ENCODE measurements at regions not wholly inside any gene's neighbourhood (a gene's known extent, or its start where the extent isn't known, plus 50 kb on each side); places are given as distances from the start of the nearest gene placed in this dataset.

DNA sequence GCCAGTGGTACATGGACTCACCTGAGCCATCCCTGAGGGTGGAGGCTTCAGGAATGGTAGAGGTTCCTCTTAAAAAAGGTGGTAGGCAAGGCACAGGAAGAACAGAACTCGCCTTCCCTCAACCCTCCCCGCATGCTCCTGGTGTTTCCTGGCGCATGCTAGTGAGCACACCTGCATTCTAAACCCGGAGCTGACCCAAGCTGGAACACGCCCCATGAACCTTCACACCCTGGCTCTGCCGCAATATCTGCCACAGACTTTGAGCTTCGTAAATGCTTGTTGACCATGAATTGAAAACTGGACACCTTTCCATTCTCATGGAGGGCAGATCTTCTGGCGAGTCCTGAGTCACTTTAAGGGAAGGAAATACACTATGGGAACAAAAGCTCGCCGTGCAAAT lies 601.3 kb upstream of the RAB6C start:
- no peak for DNase-seq
- H3K36me3 ChIP-seq (replicated peaks), result no peaks in the 10 kb centered on the region
- no peak overlapping the region for H3K27ac ChIP-seq
- no peaks in the 10 kb centered on the region for H3K27me3 ChIP-seq (replicated peaks)
- TF ChIP-seq, protein P1, sequence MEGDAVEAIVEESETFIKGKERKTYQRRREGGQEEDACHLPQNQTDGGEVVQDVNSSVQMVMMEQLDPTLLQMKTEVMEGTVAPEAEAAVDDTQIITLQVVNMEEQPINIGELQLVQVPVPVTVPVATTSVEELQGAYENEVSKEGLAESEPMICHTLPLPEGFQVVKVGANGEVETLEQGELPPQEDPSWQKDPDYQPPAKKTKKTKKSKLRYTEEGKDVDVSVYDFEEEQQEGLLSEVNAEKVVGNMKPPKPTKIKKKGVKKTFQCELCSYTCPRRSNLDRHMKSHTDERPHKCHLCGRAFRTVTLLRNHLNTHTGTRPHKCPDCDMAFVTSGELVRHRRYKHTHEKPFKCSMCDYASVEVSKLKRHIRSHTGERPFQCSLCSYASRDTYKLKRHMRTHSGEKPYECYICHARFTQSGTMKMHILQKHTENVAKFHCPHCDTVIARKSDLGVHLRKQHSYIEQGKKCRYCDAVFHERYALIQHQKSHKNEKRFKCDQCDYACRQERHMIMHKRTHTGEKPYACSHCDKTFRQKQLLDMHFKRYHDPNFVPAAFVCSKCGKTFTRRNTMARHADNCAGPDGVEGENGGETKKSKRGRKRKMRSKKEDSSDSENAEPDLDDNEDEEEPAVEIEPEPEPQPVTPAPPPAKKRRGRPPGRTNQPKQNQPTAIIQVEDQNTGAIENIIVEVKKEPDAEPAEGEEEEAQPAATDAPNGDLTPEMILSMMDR (IDR thresholded peaks at IDR 0.05; ENCODE audit: low read depth, low read length, missing control alignments), result no peak
- in situ Hi-C loops (cut with HindIII; ENCODE audit: low pct_ligation_motif_present, low sequenced_read_pairs), result no loop called here
- H3K4me3 ChIP-seq (ENCODE audit: low read depth, low read length), result no peak overlapping the region

DNA sequence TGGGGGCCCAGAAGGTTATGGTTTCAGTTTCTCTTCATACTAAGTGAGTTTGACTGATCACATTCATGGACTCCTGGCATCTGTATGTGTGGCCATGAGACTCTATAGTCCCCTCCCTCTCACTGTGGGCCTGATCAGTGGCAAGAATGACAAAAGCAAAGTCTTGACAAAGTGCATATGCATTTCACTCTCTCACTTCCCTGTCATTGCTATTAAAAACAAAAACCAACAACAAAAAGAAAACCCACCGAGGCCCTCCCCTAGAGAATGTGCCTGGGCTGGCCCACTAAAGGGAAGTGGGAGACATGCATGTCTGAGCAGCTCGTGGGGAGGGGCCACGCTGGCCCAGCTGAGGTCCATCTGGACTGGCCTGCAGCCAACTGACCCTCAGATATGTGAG lies 600.1 kb upstream of the RAB6C start:
- DNase-seq, result no peak
- Histone ChIP-seq H3K27ac (no peak overlapping the region), H3K27me3 (replicated peaks) (no peaks in the 10 kb centered on the region), H3K36me3 (replicated peaks) (no peaks in the 10 kb centered on the region), H3K4me3 (ENCODE audit: low read depth, low read length) (no peak overlapping the region)
- in situ Hi-C loops (cut with HindIII; ENCODE audit: low pct_ligation_motif_present, low sequenced_read_pairs), result no loop called here
- TF ChIP-seq, protein P1 (IDR thresholded peaks at IDR 0.05; ENCODE audit: low read depth, low read length, missing control alignments), result no peak

DNA sequence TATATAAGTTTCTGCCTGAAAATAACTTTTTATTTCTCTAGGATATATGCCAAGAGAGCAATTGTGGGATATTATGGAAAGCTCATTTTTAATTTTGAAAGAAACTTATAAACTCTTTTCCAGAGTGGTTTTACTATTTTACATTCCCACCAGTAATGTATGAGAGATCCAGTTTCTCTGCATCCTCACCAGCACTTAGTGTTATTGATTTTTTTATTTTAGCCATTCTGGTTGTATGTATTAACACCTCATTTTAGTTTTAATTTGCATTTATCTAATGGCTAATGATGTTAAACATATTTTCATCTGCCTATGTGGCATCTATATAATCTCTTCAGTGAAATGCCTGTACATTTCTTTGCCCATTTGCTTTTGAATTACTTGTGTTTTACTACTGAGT lies 597.7 kb upstream of the RAB6C start:
- in situ Hi-C loops (cut with HindIII; ENCODE audit: low pct_ligation_motif_present, low sequenced_read_pairs), result no loop called here
- DNase-seq, result no peak
- Histone ChIP-seq H3K27me3 (replicated peaks) (no peaks in the 10 kb centered on the region), H3K4me3 (ENCODE audit: low read depth, low read length) (no peak overlapping the region), H3K36me3 (replicated peaks) (no peaks in the 10 kb centered on the region), H3K27ac (no peak overlapping the region)
- TF ChIP-seq, protein P1 (IDR thresholded peaks at IDR 0.05; ENCODE audit: low read depth, low read length, missing control alignments), result no peak

DNA sequence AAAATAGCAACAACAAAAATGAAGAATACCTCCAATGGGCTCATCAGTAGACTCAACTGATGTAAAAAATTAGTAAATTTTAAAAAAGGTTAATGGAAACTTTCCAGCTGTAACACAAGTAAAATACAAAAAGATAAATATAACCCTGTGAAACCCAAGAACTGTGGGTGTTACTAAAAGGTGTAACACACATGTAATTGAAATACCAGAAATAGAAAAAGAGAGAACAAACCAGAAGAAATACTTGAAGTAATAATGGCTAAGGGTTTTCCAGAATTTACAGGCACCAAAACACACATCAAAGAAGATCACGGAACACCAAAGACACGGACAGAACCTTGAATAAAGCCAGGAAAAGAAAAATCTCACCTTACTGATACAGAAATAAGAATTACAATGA lies 590.6 kb upstream of the RAB6C start:
- TF ChIP-seq, protein P1 (IDR thresholded peaks at IDR 0.05; ENCODE audit: low read depth, low read length, missing control alignments), result no peak
- no peak for DNase-seq
- H3K27ac ChIP-seq, result no peak overlapping the region
- H3K4me3 ChIP-seq (ENCODE audit: low read depth, low read length), result no peak overlapping the region
- no peaks in the 10 kb centered on the region for H3K36me3 ChIP-seq (replicated peaks)
- in situ Hi-C loops (cut with HindIII; ENCODE audit: low pct_ligation_motif_present, low sequenced_read_pairs), result no loop called here
- no peaks in the 10 kb centered on the region for H3K27me3 ChIP-seq (replicated peaks)

DNA sequence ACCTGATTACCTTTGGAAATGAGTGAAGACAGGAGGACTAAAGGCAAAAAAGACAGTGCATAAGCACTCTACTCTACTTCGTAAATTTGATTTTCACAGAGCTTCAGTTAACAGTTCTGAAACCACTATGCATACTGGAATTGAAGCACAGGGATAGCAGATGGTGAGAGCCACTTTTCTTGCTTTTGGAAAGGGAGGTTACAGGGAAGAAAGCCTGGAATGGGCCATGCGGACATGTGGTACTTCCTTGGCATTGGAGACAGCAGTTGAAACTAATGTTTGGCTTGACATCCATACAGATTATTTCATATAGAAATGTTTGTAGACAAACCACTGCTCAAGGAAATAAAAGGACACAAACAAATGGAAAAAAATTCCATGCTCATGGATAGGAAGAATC lies 585.6 kb upstream of the RAB6C start:
- no peaks in the 10 kb centered on the region for H3K36me3 ChIP-seq (replicated peaks)
- no peak overlapping the region for H3K27ac ChIP-seq
- DNase-seq, result no peak
- H3K4me3 ChIP-seq (ENCODE audit: low read depth, low read length), result no peak overlapping the region
- TF ChIP-seq, protein P1 (IDR thresholded peaks at IDR 0.05; ENCODE audit: low read depth, low read length, missing control alignments), result no peak
- H3K27me3 ChIP-seq (replicated peaks), result no peaks in the 10 kb centered on the region
- in situ Hi-C loops (cut with HindIII; ENCODE audit: low pct_ligation_motif_present, low sequenced_read_pairs), result no loop called here

DNA sequence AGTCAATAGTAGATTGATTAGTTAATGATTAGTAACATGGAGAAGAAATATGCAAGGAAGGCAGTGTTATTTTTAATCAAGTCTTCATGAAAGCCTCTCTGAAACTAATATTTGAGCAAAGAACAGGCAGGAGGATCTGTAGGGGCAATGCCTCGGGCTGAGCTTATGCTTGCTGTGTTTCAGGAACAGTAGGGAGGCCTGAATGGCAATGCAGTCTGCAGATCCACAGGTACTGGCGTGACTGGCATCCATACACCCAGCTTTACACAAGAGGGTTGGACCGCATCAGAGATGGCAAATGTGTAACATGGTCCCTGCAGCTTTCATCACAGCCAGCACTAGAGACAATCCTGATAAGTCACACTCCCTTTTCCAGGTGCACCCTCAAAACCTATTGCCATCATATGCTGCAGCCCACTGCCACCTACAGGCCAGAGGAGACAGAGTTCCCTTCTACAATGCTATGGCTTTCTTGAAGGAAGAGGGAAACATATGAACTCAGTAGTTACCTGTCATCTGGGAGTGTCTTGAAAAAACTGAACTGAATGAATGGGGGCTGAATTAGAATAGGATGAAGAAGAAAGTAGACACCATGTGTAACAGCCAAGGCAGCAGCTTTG lies 582.4 kb upstream of the RAB6C start:
- DNase-seq, result peak; percentile 3
- TF ChIP-seq, protein P1 (IDR thresholded peaks at IDR 0.05; ENCODE audit: low read depth, low read length, missing control alignments), result peak; percentile 41
- no peak overlapping the region for H3K4me3 ChIP-seq (ENCODE audit: low read depth, low read length)
- H3K27ac ChIP-seq, result no peak overlapping the region
- H3K27me3 ChIP-seq (replicated peaks), result no peaks in the 10 kb centered on the region
- in situ Hi-C loops (cut with HindIII; ENCODE audit: low pct_ligation_motif_present, low sequenced_read_pairs), result no loop called here
- H3K36me3 ChIP-seq (replicated peaks), result no peaks in the 10 kb centered on the region

Measured in brain microvascular endothelial cell (primary cell).